GDM1 (cell line): ENCODE measurements at regions not wholly inside any gene's neighbourhood (a gene's known extent, or its start where the extent isn't known, plus 50 kb on each side); places are given as distances from the start of the nearest gene placed in this dataset.
"Not testable (repeated sequence)": the region's sequence is repeated elsewhere in the genome, so short reads cannot be mapped to it uniquely, and the experiment has no call there.

ENCODE experiments used
- DNase-seq: peaks from one replicate; lab custom pipeline; 2025; lab: John Stamatoyannopoulos, UW

DNA sequence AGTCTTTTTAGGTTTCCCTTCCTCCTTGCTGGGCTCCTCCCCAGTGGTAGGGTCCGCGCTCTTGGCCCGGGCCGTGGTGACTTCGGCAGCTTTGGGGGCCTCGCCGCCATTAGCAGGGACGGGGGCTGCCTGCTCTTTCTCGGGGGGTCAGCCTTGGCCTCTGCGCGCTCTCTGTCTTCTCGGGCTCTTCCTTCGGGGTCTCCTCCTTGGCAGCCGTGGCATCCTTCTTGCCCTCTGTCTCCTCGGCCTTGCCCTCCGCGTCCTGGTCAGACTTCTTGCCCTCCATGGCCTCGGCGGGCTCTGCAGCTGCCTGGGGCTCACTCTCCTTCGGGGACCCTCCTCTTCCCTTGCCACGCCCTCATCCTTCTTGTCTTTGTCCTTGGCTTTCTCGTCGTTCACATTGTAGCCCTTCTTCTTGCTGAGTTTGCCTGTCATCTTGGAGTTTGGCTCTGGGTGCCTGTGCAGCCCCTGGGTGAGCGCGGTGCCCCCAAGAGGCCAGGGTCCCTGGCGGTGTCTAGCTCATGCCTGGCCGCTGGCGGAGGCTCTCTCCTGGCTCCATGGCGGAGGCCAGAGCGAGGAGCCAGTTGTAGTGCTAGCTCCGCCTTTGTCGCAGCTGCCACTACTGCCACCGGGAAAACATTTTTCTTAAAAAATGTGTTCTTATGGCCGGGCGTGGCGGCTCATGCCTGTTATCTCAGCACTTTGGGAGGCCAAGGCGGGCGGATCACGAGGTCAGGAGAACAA is 283.0 kb upstream of the SGCG start:
- no peak for DNase-seq

- DNase-seq = not testable (repeated sequence)
Measured at GRCh38 chr13:22900416-22900951, 280.3 kb upstream of the SGCG start.

- no peak for DNase-seq
Measured at GRCh38 chr13:22903301-22903700, 277.5 kb upstream of the SGCG start.

DNA sequence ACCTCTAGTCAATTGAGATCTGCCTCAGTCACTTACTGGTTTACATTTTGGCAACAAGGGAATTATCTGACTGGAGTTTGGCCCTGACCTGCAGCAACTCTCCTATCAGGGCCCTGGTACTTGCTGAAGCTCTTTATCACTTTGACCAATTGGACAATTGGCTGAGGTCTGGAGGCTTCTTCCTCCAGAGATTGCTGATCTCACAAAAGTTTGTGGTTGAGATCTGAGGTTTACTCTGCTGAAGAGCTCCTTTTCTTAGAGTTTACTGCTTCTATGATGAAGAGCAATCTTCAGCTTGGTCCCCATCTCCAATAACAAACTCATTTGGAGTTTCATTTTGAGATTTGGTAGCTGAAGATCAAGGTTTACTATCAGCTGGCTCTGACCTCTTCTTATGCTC is 276.9 kb upstream of the SGCG start:
- DNase-seq = no peak

DNA sequence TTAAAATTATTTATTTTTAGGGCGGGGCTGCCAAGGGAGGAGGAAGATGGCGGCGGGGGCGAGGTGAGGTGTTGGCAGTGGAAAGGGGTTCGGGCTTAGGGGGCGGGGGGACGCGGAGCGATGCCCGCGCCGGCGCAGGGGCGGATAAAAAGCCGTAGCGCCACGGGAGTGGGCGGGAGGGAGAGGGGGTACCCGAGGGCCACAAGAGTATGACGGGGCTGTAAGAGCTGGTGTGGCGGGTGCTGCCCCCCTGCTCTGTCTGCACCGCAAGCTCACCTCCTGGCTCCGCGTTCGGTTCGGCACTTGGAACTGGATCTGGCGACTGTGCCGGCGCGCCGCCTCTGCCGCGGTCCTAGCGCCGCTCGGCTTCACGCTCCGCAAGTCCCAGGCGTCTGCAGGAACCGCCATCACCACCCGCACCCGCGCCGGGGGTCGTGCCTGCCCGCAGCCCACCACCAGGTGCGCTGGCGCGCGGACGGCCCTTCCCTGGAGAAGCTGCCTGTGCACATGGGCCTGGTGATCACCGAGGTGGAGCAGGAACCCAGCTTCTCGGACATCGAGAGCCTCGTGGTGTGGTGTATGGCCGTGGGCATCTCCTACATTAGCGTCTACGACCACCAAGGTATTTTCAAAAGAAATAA is 265.2 kb upstream of the SGCG start:
- DNase-seq = no peak

GRCh38 chr13:22916276-22916675 is 264.5 kb upstream of the SGCG start:
- not testable (repeated sequence) for DNase-seq

- no peak for DNase-seq
Measured at GRCh38 chr13:22925881-22926747, 254.7 kb upstream of the SGCG start.

GRCh38 chr13:22926748-22927400 is 253.9 kb upstream of the SGCG start:
- no peak for DNase-seq

DNA sequence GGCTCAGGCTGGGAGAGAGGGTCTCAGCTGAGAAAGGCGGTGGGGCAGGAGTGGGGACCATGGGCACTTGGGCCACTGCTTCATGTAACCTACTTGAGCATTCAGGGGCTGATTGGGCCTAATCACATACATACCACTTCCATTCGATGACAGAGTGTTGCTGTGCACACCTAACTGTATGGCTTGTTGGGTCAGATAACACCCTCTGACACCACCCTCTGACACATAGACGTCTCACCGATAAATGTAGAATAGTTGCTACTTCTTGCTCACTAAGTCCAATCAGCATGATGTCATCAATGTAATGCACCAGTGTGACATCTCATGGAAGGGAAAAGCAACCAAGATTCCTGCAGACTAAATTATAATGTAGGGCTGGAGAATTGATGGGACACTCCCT is 252.9 kb upstream of the SGCG start:
- not testable (repeated sequence) for DNase-seq

DNA sequence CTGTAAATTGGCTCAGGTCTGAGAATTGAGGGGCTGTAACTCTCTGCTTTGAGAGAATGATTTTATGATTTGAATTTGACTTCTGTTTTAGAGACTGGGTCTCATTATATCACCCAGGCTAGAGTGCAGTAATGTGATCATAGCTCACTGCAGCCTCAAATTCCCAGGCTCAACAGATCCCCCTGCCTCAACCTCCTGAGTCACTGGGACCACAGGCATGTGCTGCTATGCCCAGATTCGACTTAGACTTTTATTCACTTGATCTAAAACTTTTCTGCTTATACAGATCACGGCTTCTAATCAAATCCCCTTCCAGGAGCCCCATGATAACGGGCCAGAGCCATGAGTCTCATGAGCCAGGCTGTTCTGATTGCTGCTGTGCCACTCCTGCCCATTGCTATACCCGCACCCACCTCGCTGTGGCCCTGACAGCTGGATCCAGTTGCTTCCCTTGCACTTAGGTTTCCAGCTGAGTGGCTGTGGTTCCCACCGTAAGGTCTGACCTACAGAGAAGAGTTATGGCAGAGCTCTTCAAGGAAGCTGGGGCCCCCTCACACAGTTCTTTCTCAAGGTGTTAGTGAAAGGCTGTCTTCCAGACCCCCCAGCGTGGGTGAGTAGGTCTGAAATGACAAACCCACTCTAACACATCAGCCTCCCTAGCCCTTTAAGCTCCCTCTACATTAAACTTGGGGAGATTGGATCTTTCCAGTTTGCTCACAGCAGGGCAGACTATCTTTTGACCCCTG is 251.2 kb upstream of the SGCG start:
- no peak for DNase-seq

- no peak for DNase-seq
Measured at GRCh38 chr13:22931576-22931975, 249.2 kb upstream of the SGCG start.

GRCh38 chr13:22932632-22933412 is 248.0 kb upstream of the SGCG start:
- not testable (repeated sequence) for DNase-seq

DNA sequence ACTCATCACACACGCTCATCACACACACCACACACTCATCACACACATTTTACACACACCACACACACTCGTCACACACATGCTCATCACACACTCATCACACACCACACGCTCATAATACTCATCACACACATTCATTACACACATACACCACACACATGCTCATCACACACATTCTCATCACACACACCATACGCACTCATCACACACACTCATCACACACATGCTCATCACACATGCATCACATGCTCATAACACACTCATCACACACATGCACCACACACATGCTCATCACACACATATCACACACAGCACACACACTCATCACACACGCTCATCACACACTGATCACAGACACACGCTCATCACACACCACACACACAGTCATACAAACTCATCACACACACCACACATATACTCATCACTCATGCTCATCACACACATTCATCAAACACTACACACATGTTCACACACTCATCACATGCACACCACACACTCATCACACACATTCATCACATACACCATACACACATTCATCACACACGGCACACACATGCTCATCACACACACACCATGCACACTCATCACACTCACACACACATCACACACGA is 247.1 kb upstream of the SGCG start:
- DNase-seq = no peak

- DNase-seq = no peak
Measured at GRCh38 chr13:22934744-22935523, 245.8 kb upstream of the SGCG start.

GRCh38 chr13:22936228-22936627 is 244.6 kb upstream of the SGCG start:
- DNase-seq = no peak

DNA sequence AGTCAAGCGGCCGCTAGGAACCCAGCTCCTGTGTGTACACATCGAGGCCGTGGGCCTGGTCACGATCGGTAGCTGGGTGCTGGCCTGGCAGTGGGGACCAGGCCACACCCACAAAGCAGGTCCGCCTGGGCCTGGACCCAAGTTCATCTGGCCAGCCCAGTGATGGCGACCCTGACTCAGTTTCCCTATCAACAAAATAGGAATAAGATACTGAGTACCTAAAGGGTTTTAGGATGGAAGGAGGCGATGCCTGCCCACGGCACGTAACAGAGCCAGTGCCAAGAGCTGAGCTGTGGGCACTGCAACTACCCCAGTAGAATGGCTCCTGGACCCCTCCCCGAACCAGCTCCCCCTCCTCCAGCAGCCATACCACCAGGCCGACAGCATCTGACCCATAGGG is 243.5 kb upstream of the SGCG start:
- no peak for DNase-seq

- DNase-seq = no peak
Measured at GRCh38 chr13:22937953-22938352, 242.8 kb upstream of the SGCG start.

DNA sequence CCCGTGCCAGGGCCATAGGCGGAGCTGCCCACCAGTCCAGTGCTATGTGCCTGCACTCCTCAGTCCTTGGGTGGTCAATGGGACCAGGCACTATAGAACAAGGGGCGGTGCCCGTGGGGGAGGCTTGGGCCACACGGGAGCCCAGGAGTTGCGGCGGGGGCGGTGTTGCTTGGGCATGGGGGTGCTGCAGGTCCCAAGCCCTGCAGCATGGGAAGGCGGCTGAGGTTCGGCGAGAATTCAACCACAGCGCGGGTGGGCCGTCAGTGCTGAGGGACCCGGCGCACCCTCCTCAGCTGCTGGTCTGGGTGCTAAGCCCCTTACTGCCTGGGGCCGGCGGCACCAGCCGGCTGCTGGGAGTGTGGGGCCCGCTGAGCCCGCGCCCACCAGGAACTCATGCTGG is 242.2 kb upstream of the SGCG start:
- no peak for DNase-seq

GRCh38 chr13:22939157-22939556 is 241.6 kb upstream of the SGCG start:
- DNase-seq = no peak
